Right forelimb (tissue), 1 donor: ENCODE measurements at regions not wholly inside any gene's neighbourhood (a gene's known extent, or its start where the extent isn't known, plus 50 kb on each side); places are given as distances from the start of the nearest gene placed in this dataset.
"Not testable (repeated sequence)": the region's sequence is repeated elsewhere in the genome, so short reads cannot be mapped to it uniquely, and the experiment has no call there.

Source experiments
- DNase-seq: peaks from one replicate; pipeline ENCODE4 v3.0.0-alpha.2; 2018

DNA sequence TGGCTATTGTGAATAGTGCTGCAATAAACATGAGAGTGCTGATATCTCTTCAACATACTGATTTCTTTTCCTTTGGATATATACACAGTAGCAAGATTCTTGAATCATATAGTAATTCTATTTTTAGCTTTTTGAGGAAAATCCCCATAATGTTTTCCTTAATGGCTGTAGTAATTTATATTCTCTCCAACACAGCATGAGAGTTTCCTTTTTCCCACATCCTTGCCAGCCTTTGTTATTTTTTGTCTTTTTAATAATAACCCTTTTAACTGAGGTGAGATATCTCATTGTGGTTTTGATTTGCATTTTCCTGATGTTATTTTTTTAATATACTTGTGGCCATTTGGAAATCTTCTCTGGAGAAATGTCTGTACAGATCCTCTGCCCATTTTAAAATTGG, 132.6 kb downstream of the PRL start:
- DNase-seq = no peak

DNA sequence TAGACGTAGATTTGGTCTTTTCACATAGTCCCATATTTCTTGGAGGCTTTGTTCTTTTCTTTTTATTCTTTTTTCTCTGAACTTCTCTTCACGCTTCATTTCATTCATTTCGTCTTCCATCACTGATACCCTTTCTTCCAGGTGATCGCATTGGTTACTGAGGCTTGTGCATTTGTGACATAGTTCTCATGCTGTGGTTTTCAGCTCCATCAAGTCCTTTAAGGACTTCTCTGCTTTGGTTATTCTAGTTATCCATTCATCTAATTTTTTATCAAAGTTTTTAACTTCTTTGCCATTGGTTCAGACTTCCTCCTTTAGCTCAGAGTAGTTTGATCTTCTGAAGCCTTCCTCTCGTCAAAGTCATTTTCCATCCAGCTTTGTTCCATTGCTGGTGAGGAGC, 125.8 kb downstream of the PRL start:
- DNase-seq = not testable (repeated sequence)

DNA sequence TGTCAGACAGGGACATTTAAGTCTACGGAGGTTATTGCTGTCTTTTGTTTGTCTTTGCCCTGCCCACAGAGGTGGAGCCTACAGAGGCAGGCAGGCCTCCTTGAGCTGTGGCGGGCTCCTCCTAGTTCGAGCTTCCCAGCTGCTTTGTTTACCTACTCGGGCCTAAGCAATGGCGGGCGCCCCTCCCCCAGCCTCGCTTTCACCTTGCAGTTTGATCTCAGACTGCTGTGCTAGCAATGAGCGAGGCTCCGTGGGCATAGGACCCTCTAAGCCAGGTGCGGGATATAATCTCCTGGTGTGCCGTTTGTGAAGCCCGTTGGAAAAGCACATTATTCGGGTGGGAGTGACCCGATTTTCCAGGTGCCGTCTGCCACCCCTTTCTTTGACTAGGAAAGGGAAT, 125.0 kb downstream of the PRL start:
- DNase-seq = not testable (repeated sequence)

DNA sequence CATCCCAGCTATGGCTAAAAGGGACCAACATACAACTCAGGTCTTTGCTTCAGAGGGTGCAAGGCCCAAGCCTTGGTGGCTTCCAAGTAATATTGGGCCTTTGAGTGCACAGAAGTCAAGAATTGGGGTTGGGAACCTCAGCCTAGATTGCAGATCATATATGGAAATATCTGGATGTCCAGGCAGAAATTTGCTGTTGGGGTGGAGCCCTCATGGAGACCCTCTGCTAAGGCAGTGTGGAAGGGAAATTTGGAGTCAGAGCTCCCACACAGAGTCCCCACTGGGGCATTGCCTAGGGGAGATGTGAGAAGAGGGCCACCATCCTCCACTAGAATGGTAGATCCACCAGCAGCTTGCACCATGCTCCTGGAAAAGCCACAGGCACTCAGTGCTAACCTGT, 123.5 kb downstream of the PRL start:
- no peak for DNase-seq

DNA sequence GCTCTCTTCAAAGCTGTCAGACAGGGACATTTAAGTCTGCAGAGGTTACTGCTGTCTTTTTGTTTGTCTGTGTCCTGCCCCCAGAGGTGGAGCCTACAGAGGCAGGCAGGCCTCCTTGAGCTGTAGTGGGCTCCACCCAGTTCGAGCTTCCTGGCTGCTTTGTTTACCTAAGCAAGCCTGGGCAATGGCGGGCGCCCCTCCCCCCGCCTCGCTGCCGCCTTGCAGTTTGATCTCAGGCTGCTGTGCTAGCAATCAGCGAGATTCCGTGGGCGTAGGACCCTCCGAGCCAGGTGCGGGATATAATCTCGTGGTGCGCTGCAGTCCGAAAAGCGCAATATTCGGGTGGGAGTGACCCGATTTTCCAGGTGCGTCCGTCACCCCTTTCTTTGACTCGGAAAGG, 116.6 kb downstream of the PRL start:
- not testable (repeated sequence) for DNase-seq

DNA sequence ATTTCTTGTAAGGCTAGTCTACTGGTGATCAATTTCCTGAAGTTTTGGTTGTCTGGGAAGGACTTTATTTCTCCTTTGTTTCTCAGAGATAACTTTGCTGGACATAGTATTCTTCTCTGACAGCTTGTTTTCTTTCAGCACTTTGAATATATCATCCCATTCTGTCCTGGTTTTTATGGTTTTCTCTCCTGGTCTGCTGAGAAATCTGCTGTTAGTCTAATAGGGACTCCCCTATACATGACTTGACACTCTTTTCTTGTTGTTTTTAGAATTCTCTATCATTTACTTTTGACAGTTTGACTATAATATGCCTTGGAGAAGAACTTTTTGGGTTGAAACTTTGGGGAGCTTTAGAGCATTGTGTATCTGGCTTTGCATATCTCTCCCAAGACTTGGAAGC, 112.5 kb downstream of the PRL start:
- DNase-seq = no peak

DNA sequence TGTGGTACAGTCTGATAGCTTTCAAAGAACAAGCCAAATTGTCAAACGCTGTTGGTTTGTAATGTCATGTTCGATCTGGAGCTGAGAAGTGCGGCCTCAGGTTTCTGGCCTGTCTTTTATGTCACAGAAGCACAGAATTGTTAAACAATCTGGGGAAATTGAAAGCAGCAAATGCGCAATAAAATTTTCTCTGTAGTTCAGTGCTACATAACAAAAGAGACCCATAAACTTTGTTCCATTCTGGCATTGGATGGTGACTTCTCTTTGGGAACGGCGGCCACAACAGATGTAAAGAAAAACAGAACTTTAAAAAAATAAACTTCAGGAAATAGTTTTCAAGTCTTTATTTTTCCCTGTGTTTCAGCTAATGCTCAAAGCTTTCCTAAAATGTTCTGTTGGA, 106.9 kb downstream of the PRL start:
- DNase-seq = no peak

DNA sequence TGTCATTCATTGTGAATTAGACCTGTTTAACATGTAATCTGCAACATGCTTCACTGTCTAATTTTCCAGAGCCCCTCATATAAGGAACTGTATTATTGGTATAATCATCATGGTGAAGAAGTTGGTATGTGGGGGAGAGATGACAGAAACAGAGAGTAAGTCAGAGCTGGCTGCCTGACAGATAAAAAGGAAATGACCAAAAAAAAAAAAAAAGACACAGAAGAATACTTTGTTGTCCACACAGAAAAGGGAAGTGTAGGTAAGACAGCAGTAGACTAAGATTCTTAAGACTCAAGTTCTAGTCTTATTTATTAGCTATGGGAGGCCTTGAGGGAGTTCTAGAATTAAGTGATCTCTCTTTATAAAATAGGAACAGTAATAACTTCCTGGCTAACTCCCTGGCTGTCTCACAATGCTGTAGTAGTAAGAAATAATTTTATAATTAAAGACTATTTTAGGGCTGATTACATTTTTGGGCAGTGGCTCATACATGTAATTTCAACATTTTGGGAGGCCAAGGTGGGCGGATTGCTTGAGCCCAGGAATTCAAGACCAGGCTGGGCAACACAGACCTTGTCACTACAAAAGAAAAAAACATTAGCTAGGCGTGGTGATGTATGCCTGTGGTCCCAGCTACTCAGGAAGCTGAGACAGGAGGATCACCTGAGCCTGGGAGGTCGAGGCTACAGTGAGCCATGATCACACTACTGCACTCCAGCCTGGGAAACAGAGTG, 102.5 kb downstream of the PRL start:
- no peak for DNase-seq

DNA sequence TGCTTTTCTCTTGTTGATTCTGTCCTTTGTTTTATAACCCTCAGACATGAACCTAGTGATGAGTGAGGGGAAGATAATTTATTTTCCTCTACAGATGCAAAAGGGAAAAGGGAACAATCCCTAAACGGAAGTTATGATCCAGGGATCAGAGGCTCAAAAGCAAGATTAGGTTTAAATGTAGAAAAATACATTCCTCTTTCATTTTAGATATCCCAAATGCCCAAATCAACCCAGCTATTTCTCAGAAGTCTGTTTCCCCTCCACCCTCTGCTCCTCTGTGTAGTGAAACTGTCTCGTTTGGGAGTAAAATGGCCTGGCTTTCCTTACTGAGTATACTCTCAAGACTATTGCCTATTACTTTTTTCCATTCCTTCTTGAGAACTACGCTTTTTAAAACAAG, 97.1 kb downstream of the PRL start:
- no peak for DNase-seq

DNA sequence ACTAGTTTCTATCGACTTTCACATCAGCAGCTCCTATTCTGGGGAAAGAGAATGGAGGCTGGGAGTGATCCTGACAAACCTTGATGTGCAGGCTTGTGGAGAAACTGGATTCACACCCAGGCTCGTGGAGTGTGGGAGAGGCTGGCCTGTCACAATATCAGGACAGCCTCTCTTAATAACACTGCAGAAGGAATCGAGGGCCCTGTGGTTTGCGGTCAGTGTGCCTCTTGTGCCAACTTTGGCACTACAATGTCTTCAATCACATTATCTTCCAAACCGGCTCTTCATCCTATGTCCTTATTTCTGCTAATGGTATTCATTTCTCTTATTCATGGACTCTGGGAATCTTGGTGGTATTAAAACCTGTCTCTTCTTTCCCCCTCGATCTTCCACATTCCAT, 92.7 kb downstream of the PRL start:
- DNase-seq = no peak

DNA sequence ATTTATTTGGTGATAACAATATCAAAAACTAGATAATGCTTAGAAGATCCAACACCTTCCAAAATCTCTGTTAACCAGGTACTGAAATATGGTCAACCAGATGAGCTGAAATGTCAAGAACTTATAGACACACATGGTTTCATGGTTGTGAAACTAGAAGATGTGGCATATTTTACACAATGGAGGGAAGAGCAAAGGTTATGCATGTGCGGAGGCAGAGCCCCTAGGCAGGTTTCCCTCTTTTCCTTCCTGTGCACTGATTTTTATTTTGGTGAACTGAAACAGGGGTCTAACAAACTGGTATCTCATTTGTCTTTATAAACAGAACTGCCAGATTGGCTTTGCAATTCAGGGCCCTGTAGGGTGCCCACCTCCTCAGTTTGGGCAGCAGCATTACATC, 91.6 kb downstream of the PRL start:
- DNase-seq = no peak

DNA sequence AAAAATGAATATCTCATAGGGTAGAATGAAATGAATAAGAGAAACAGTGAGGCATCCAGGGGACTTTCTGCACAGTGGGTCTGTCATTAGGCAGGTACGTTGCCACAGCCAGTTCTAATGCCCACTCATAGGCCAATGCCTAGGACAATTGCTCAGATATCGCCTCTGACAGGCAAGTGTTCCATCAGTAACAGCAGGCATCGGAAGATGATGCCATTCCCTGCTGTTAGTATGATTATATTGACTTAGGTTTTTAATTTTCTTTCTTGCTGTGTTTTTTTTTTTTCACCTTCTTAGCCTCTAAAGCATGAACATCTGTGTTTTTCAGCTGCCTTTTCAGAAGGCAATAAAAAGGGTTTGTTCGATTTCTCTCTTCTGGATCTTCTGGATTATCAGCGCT, 90.7 kb downstream of the PRL start:
- no peak for DNase-seq

DNA sequence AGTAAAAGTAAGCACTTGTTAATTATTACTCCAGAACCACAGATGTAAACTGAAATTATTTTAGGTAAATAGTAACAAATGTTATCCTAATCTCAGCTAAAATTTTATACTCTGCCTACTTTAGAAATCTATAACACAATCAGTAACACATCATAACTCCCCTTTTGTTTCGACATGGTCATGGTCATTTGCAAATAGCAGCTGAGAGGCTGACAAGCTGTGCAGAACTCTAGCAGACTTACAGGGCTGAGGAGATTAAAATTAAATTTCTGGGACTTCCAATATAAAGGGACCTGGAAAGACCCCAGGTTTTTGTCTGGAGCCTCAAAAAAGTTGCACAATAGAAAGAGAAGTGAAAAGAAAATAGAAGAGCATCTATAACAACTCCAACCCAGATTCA, 88.8 kb downstream of the PRL start:
- DNase-seq = no peak

DNA sequence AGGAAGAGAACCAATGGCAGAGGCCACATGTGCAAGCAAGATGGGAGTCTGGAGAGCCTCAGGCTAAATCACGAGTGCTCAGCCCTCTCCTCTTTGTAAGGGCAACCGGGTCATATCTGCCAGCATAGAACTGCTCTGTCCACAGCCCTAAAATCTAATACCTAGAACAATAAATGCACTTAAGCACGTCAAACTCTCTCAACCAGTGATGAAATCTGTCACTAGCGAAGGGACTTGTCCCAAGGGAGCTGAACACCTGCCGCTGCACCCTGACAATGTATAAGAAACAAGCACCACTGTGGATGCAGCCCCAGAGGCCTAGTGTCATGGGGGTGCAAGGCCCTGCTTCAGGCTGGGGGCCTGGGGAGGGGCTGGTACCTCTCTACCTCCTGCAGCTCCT, 82.5 kb downstream of the PRL start:
- no peak for DNase-seq

DNA sequence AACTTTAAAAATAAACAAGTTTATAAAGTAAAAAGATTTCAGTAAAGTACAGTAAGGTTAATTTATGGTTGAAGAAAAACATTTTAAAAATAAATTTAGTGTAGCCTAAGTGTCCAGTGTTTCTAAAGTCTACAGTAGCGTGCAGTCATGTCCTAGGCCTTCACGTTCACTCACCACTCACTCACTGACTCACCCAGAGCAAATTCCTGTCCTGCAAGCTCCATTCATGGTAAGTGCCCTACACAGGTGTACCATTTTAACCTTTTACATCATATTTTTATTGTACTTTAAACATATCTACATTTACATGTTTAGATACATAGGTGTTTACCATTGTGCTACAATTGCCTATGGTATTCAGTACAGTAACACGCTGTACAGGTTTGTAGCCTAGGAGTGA, 81.4 kb downstream of the PRL start:
- not testable (repeated sequence) for DNase-seq

DNA sequence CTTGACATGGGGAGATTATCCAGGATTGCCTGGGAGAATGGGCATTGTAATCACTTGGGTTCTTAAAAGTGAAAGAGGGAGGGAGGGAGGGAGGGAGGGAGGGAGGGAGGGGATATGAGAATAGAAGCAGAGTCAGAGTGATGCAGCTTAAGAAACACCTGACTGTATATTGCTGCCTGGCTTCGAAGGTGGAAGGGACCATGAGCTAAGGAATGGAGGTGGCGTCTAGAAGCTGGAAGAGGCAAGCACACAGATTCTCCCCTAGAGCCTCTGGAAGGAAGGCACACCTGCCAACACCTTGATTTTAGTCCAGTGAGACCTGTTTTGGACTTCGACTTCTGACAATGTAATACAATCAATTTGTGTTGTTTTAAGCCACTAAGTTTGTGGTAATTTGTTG, 78.4 kb downstream of the PRL start:
- no peak for DNase-seq

DNA sequence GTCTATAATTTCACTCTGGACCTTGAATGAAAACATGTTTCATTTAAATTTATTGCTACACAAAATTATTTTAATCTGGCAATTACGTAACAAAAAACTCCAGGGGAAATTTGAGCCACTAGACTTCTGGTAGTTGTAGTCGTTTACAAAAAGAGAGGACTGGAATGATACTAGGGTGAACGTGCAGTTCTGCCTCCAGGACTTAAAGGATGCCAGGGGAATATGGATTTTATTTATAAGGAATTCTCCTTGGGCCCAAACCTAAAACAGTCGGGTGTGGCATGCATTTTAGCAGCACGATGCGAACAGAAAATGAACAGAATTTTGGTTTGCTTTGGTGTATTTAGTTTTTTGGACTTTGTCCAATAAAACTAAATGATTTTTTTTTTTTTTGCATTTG, 76.9 kb downstream of the PRL start:
- no peak for DNase-seq

DNA sequence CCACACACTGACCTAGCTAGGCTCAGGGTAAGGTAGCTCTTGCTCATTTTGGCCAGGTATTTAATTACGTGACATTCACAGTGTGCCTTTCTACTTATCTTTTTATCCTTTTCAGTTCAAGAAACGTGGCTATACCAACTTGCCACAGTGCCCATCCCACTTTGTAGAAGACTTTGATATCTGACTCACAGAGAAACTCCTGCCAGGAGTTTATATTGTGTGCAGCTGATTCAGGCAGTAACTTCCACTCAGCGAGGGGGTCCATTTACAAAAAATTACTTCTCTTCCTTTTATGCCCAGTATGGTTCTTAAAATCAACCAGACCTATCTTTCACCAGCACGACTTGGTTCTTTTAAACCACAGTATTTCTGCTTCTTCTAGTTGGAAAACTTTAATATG, 75.6 kb downstream of the PRL start:
- DNase-seq = no peak

DNA sequence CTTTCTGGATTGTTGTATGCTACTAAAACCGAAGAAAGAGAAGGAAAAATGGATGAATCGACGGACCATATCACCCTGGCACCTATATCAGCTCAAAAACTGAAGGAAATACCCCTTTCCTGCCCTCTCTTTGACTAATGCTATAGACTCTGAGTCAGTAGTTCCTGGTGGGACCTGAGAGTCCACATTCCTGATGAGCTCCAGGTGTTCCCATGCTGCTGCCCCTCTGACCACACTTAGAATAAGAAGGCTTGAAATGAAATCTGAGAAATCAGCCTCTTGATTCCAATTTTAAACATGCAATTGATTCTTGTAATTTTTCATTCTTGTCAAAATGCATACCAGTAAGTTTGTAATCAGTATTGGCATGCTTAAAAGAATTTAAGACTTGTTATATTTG, 75.2 kb downstream of the PRL start:
- no peak for DNase-seq

DNA sequence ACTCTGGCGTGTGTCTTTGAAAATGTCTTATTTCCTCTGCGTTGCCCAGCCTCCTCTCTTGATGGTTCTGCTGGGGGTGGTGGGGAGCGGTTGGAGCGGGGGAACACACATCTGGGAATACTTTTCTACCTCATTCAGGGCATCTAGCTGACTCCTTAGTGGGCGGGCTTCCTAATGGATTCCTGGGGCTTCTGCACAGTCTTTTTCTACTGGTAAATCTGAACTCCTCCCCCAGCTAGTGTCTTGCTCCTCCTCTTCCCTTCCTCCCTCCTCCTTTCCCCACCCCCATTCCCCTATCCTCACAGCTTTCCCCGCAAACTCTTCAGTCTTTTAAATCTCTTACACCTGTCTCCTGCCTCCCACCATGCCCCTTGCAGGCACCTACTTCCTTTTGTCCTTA, 74.4 kb downstream of the PRL start:
- DNase-seq = no peak

DNA sequence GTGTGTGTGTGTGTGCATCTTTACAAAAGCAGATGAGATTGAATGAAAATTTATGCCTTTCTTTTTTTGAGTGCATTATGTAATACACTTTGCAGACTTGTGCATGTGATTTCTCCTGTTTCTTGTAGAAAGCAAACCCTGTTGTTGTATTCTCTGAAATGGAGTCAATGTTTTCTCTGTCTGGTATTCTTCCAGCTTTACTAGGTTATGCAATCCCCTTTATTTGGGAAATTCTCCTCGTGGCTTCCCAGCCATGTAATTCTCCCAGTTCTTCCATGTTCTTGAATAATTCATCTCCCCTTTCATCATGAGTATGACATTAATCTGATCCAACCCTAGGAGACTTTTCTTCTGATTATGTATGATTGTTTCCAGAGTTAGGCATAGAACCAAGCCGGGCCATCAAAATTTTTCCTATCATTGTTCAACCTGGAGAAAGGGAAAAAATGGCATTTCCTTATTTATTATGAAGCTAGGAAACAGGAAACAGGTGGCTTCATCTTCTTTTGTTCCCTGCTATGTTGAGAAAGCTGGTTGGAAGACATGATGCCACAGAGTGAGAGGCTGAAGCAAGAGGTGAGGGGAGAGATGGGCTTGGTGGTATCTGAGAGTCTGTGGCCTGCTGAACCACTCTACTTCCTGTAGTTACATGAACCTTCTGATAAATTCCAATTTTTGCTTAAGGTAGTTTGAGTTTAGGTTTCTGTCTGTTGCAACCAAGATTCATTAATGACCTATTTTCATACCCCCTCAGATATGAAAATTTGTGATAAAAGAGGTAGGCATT, 68.8 kb downstream of the PRL start:
- DNase-seq = no peak

DNA sequence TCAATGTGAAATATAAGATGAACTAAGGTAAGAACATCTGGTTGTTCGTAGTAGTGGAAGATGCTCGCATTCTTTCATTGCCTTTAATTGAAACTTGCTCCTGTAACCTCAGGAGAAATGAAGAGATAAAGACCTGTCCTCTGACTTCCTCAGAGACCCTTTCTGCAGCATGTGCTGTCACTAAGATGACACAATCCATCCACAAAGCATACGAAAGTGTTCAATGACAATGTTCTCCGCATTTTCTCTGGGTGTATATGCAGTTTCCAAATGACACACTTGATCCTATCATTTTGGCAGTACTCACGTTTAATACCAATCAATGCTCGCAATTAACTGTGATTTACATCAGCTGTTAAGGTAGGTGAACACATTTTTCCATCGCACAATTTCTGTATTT, 65.8 kb downstream of the PRL start:
- DNase-seq = no peak

DNA sequence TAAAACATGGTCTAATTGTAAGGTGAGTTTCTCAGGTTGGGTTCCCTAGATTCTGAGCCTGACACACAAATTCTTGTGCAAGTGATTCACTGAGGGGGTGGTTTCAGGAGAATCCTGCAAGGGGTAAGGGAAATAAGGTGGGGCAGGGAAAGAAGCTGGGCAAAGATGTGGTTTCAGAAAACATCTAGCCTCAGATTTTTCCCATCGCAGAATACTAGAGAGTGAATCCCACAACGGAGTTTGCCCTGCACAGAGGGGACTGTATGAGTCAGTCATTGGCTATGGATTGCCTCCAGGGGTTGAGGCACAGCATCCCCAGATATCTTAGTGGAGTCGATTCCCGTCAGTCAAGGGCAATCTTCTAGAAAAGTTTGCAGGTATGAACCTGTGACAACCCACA, 65.2 kb downstream of the PRL start:
- no peak for DNase-seq

DNA sequence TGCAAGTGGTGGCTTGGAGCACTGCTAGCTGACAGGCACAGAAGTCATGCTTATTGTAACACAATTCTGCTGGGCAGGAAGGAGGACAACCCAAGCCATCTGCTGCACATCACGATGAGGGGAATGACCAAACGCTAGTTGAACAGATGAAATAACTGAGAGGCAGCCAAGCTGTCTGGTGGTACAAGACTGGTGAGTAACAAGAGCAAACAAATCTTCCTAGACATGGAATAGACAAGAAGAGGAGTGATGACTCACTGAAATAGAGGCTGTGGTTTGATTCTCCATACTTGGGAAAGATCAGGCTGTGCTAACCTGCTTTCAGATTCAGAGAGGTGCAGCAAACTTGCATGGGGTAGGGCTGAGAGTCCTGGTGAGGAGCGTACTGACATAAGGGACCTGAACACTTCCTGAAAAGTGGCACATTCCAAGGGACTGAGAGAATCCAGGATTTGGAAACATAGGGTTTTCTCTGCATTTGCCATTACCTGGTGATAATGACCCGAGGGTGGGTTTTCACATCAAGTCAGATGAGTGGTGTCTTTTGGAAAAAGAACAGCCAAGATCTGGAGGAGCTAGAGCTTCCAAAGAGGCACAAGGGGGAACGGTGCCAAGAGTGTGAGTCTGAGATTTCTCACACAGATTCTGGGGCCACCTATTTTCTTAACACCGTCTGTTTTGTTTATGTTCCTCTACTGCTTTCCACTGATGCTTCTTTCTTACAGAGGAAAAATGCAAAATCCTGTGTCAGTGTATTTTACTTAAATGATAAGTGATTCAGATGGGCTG, 60.0 kb downstream of the PRL start:
- no peak for DNase-seq
